IMR-90 (cell line): ENCODE measurements at regions not wholly inside any gene's neighbourhood (a gene's known extent, or its start where the extent isn't known, plus 50 kb on each side); places are given as distances from the start of the nearest gene placed in this dataset.

Experiments used
- ATAC-seq: fragments of 200-7000 bp; cut with Tn5 transposase; 2 replicates; pipeline ENCODE4 v1.9.1; 2020; ENCODE audit warnings: low read depth, mild to moderate bottlenecking, moderate library complexity
- BruUV-seq: library from RNA; stranded (reverse); fragments of 400-500 nt; replicated peaks from 2 replicates; lab custom pipeline; 2021; lab: Mats Ljungman, UMichigan
- CTCF ChIA-PET: fragments of 300-600 bp; formaldehyde crosslinking; extraction: SDS; loops from one replicate; lab custom pipeline; 2021; ENCODE audit warnings: antibody characterized with exemption; lab: Yijun Ruan, JAX
- POLR2A ChIA-PET: fragments of 300-600 bp; sonication (Branson Sonifier 250); formaldehyde crosslinking; loops from one replicate; lab custom pipeline; 2022; ENCODE audit warnings: antibody characterized with exemption; ENCODE audit not compliant: unreplicated experiment; lab: Charles Lee
- DNase-seq: peaks from one replicate; pipeline ENCODE4 v3.0.0; 2013
- H2AFZ ChIP-seq: replicated peaks from 2 replicates; pipeline ENCODE3; 2013; ENCODE audit warnings: low read length, mild to moderate bottlenecking; ENCODE audit not compliant: poor library complexity
- H2AK5ac ChIP-seq: 2 replicates; pipeline ENCODE4 v1.6.1; 2013; ENCODE audit warnings: low read depth, low read length, inconsistent platforms
- H2AK9ac ChIP-seq: replicated peaks from 2 replicates; pipeline ENCODE3; 2013; ENCODE audit warnings: mild to moderate bottlenecking, low read depth, low read length, moderate library complexity; ENCODE audit not compliant: poor library complexity
- H2BK120ac ChIP-seq: 2 replicates; pipeline ENCODE4 v1.6.1; 2013; ENCODE audit warnings: low read depth, low read length, inconsistent platforms
- H2BK15ac ChIP-seq: 3 replicates; pipeline ENCODE4 v1.6.1; 2013; ENCODE audit warnings: low read depth, low read length, inconsistent platforms
- H2BK20ac ChIP-seq: 2 replicates; pipeline ENCODE4 v1.6.1; 2013; ENCODE audit warnings: low read depth, mild to moderate bottlenecking, inconsistent platforms, low read length, moderate library complexity
- H2BK5ac ChIP-seq: 2 replicates; pipeline ENCODE4 v1.6.1; 2013; ENCODE audit warnings: mild to moderate bottlenecking, low read depth, low read length, inconsistent platforms; ENCODE audit not compliant: poor library complexity, severe bottlenecking
- H3K14ac ChIP-seq: replicated peaks from 2 replicates; pipeline ENCODE4 v1.6.1; 2013; ENCODE audit warnings: low read depth, low read length, inconsistent platforms
- H3K18ac ChIP-seq: 2 replicates; pipeline ENCODE4 v1.6.1; 2013; ENCODE audit warnings: low read depth, low read length, control low read depth
- H3K23ac ChIP-seq: 2 replicates; pipeline ENCODE4 v1.6.1; 2013; ENCODE audit warnings: low read depth, low read length, inconsistent platforms
- H3K27ac ChIP-seq: 2 replicates; pipeline ENCODE4 v1.5.1; 2013; ENCODE audit warnings: mild to moderate bottlenecking, control low read depth, low read length; ENCODE audit not compliant: insufficient read depth
- H3K27me3 ChIP-seq: 2 replicates; pipeline ENCODE4 v1.6.1; 2013; ENCODE audit warnings: low read length; ENCODE audit not compliant: control insufficient read depth, insufficient read depth
- H3K36me3 ChIP-seq: 2 replicates; pipeline ENCODE4 v1.6.1; 2013; ENCODE audit warnings: low read length, mixed read lengths; ENCODE audit not compliant: control insufficient read depth, insufficient read depth
- H3K4ac ChIP-seq: 2 replicates; pipeline ENCODE4 v1.6.1; 2013; ENCODE audit warnings: low read depth, low read length, inconsistent platforms
- H3K4me1 ChIP-seq: 2 replicates; pipeline ENCODE4 v1.6.1; 2013; ENCODE audit warnings: low read length, mixed read lengths; ENCODE audit not compliant: control insufficient read depth, insufficient read depth
- H3K4me2 ChIP-seq: 2 replicates; pipeline ENCODE4 v1.6.1; 2013; ENCODE audit warnings: low read depth, mild to moderate bottlenecking, control low read depth, low read length, moderate library complexity
- H3K4me3 ChIP-seq: 2 replicates; pipeline ENCODE4 v1.5.1; 2013; ENCODE audit warnings: low read depth, mild to moderate bottlenecking, control low read depth, low read length, moderate library complexity; ENCODE audit not compliant: insufficient read depth
- H3K56ac ChIP-seq: 2 replicates; pipeline ENCODE4 v1.6.1; 2013; ENCODE audit warnings: low read length, inconsistent platforms; ENCODE audit not compliant: insufficient read depth; ENCODE audit errors: extremely low read depth
- H3K79me1 ChIP-seq, 2 experiments: 2 replicates each; pipeline ENCODE4 v1.6.1; 2013; ENCODE audit warnings: low read length in 2 of 2, inconsistent platforms in 1 of 2, low read depth in 1 of 2
- H3K9ac ChIP-seq: 2 replicates; pipeline ENCODE4 v1.6.1; 2013; ENCODE audit warnings: low read depth, low read length, control low read depth
- H3K9me1 ChIP-seq: 2 replicates; pipeline ENCODE4 v1.6.1; 2013; ENCODE audit warnings: low read length, inconsistent platforms; ENCODE audit not compliant: insufficient read depth
- H3K9me3 ChIP-seq: 2 replicates; pipeline ENCODE4 v1.6.1; 2013; ENCODE audit warnings: low read length; ENCODE audit not compliant: control insufficient read depth, insufficient read depth
- H4K20me1 ChIP-seq: 2 replicates; pipeline ENCODE4 v1.6.1; 2013; ENCODE audit warnings: low read length, inconsistent platforms; ENCODE audit not compliant: insufficient read depth
- H4K5ac ChIP-seq: 2 replicates; pipeline ENCODE4 v1.6.1; 2013; ENCODE audit warnings: mild to moderate bottlenecking, low read depth, low read length, control low read depth
- H4K8ac ChIP-seq, 2 experiments: 2 replicates each; pipeline ENCODE4 v1.6.1; 2013; ENCODE audit warnings: low read depth in 2 of 2, low read length in 2 of 2, control low read depth in 1 of 2, inconsistent platforms in 1 of 2
- H4K91ac ChIP-seq: 2 replicates; pipeline ENCODE4 v1.6.1; 2013; ENCODE audit warnings: low read depth, low read length, inconsistent platforms; ENCODE audit not compliant: insufficient read depth
- BHLHE40 ChIP-seq: fragments of 150-350 bp; IDR thresholded peaks from 2 replicates; pipeline ENCODE4 v1.6.1; 2016; ENCODE audit warnings: mild to moderate bottlenecking, low read depth, low read length
- CEBPB ChIP-seq: IDR thresholded peaks from 2 replicates; pipeline ENCODE4 v1.6.1; 2012; ENCODE audit warnings: low read depth, low read length, improper control_type of control experiment
- CHD1 ChIP-seq: IDR thresholded peaks from 2 replicates; pipeline ENCODE4 v1.6.1; 2012; ENCODE audit warnings: low read depth, low read length, improper control_type of control experiment
- FOS ChIP-seq: fragments of 150-350 bp; IDR thresholded peaks from 2 replicates; pipeline ENCODE4 v1.6.1; 2016; ENCODE audit warnings: low read depth, low read length
- MAFK ChIP-seq: IDR thresholded peaks from 2 replicates; pipeline ENCODE4 v1.6.1; 2012; ENCODE audit warnings: low read depth, low read length, improper control_type of control experiment
- MAZ ChIP-seq: IDR thresholded peaks from 2 replicates; pipeline ENCODE4 v1.6.1; 2012; ENCODE audit warnings: low read depth, mild to moderate bottlenecking, low read length, improper control_type of control experiment, moderate library complexity, borderline replicate concordance
- MXI1 ChIP-seq: IDR thresholded peaks from 2 replicates; pipeline ENCODE4 v1.6.1; 2012; ENCODE audit warnings: low read depth, mild to moderate bottlenecking, low read length, moderate library complexity, borderline replicate concordance
- NFE2L2 ChIP-seq: fragments of 150-350 bp; IDR thresholded peaks from 2 replicates; pipeline ENCODE4 v1.6.1; 2016; ENCODE audit warnings: low read depth, mild to moderate bottlenecking, low read length
- POLR2A ChIP-seq: IDR thresholded peaks from 2 replicates; pipeline ENCODE4 v1.6.1; 2012; ENCODE audit warnings: mild to moderate bottlenecking, low read depth, low read length
- RAD21 ChIP-seq: IDR thresholded peaks from 2 replicates; pipeline ENCODE4 v1.6.1; 2012; ENCODE audit warnings: low read length, improper control_type of control experiment
- RCOR1 ChIP-seq: IDR thresholded peaks from 2 replicates; pipeline ENCODE4 v1.6.1; 2012; ENCODE audit warnings: mild to moderate bottlenecking, low read length, improper control_type of control experiment; ENCODE audit not compliant: insufficient replicate concordance
- RFX5 ChIP-seq: IDR thresholded peaks from 2 replicates; pipeline ENCODE4 v1.8.0; 2012; ENCODE audit warnings: low read depth, mild to moderate bottlenecking, low read length, moderate library complexity
- SMC3 ChIP-seq: fragments of 150-350 bp; IDR thresholded peaks from 2 replicates; pipeline ENCODE4 v1.6.1; 2016; ENCODE audit warnings: low read depth, mild to moderate bottlenecking, antibody characterized with exemption, low read length, moderate library complexity
- WGBS, 2 experiments: methylation state at CpG; one replicate each; pipeline versions ENCODE4 v1.1.5 to v1.1.7; 2013; ENCODE audit warnings: missing lambda C conversion rate in 2 of 2; ENCODE audit not compliant: insufficient read length in 1 of 2; ENCODE audit errors: extremely low coverage in 2 of 2; 5-methylcytosine and 5-hydroxymethylcytosine counted together
- dilution Hi-C: fragments of 300-500 bp; cut with HindIII; formaldehyde crosslinking; loops from one replicate; pipeline ENCODE4 v1.14.3; 2018; ENCODE audit warnings: low sequenced_read_pairs; ENCODE audit not compliant: unreplicated experiment
- in situ Hi-C: fragments of 300-500 bp; cut with MboI; formaldehyde crosslinking; loops from 3 replicates; pipeline ENCODE4 v1.14.3; 2019; ENCODE audit warnings: low sequenced_read_pairs, inconsistent platforms, mixed read lengths
- intact Hi-C: fragments of 100-400 bp; cut with micrococcal nuclease; formaldehyde crosslinking; loops from 2 replicates; pipeline ENCODE4 v1.10.0; 2022
- TF ChIP-seq, protein P1 (sequence below): conservative IDR thresholded peaks from 2 replicates; pipeline ENCODE4 v1.5.1; 2012; ENCODE audit warnings: mild to moderate bottlenecking, low read depth, low read length, improper control_type of control experiment
- TF ChIP-seq, protein P2 (sequence below): fragments of 150-350 bp; IDR thresholded peaks from 2 replicates; pipeline ENCODE4 v1.6.1; 2016; ENCODE audit warnings: low read depth, mild to moderate bottlenecking, low read length, moderate library complexity, borderline replicate concordance
- TF ChIP-seq, protein P3 (sequence below): fragments of 150-350 bp; IDR thresholded peaks from 2 replicates; pipeline ENCODE4 v1.6.1; 2017; ENCODE audit warnings: mild to moderate bottlenecking, antibody characterized with exemption, low read length, low read depth

DNA sequence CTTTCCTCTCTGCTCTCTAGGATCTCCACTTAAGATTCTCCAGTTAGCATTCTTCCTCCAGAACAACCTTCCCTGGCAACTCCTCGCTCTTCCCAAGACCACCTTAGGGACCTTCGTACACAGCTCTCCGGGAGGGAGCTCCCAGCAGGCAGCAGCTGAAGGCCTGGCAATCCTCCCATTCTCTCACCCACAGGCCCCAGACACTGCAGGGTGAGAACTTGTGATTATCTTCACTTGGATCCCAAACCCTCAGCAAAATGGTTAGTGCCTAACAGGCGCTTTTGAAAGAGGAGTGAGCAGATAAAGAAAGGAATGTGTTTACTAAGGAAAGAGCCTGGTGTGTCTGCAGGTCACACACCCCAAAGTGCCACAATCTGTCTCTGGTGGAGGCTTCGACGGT is 83.8 kb upstream of the SNTG2 start:
- H3K14ac ChIP-seq: no peak overlapping the region
- ChIA-PET CTCF (no interaction called here), POLR2A (no interaction called here)
- no peaks in the 10 kb centered on the region for H3K79me1 ChIP-seq
- no peaks in the 10 kb centered on the region for H3K4me1 ChIP-seq
- 39% methylated on average over 3 of the region's 6 CpGs; no CpG with 5 or more reads in 1 of the 2 experiments for WGBS, 2 experiments
- H2BK5ac ChIP-seq: no peak overlapping the region
- in situ Hi-C loops (no loop called here), dilution Hi-C loops (no loop called here), intact Hi-C loops (no loop called here)
- H2AFZ ChIP-seq: no peak overlapping the region
- no peak overlapping the region for H3K4ac ChIP-seq
- no peak for ATAC-seq
- no peak overlapping the region for H3K56ac ChIP-seq
- H2AK9ac ChIP-seq: no peak overlapping the region
- no peak overlapping the region for H3K18ac ChIP-seq
- no TSS peak for BruUV-seq
- H2BK120ac ChIP-seq: no peak overlapping the region
- TF ChIP-seq MAZ (no peak), CEBPB (no peak), NFE2L2 (no peak), RAD21 (no peak), BHLHE40 (no peak), POLR2A (no peak), FOS (no peak), MAFK (no peak), RFX5 (no peak), RCOR1 (no peak), MXI1 (no peak), SMC3 (no peak), CHD1 (no peak)
- TF ChIP-seq, protein P1, sequence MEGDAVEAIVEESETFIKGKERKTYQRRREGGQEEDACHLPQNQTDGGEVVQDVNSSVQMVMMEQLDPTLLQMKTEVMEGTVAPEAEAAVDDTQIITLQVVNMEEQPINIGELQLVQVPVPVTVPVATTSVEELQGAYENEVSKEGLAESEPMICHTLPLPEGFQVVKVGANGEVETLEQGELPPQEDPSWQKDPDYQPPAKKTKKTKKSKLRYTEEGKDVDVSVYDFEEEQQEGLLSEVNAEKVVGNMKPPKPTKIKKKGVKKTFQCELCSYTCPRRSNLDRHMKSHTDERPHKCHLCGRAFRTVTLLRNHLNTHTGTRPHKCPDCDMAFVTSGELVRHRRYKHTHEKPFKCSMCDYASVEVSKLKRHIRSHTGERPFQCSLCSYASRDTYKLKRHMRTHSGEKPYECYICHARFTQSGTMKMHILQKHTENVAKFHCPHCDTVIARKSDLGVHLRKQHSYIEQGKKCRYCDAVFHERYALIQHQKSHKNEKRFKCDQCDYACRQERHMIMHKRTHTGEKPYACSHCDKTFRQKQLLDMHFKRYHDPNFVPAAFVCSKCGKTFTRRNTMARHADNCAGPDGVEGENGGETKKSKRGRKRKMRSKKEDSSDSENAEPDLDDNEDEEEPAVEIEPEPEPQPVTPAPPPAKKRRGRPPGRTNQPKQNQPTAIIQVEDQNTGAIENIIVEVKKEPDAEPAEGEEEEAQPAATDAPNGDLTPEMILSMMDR: no peak
- TF ChIP-seq, protein P2, sequence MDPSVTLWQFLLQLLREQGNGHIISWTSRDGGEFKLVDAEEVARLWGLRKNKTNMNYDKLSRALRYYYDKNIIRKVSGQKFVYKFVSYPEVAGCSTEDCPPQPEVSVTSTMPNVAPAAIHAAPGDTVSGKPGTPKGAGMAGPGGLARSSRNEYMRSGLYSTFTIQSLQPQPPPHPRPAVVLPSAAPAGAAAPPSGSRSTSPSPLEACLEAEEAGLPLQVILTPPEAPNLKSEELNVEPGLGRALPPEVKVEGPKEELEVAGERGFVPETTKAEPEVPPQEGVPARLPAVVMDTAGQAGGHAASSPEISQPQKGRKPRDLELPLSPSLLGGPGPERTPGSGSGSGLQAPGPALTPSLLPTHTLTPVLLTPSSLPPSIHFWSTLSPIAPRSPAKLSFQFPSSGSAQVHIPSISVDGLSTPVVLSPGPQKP: no peak
- TF ChIP-seq, protein P3, sequence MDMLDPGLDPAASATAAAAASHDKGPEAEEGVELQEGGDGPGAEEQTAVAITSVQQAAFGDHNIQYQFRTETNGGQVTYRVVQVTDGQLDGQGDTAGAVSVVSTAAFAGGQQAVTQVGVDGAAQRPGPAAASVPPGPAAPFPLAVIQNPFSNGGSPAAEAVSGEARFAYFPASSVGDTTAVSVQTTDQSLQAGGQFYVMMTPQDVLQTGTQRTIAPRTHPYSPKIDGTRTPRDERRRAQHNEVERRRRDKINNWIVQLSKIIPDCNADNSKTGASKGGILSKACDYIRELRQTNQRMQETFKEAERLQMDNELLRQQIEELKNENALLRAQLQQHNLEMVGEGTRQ: no peak
- H4K20me1 ChIP-seq: no peaks in the 10 kb centered on the region
- no peak overlapping the region for H3K27ac ChIP-seq
- H3K36me3 ChIP-seq: no peaks in the 10 kb centered on the region
- H3K23ac ChIP-seq: no peak overlapping the region
- peaks cover 10% of the 10 kb centered on the region for H3K9me3 ChIP-seq
- H3K9ac ChIP-seq: no peak overlapping the region
- H4K5ac ChIP-seq: no peak overlapping the region
- no peak overlapping the region for H4K91ac ChIP-seq
- H2AK5ac ChIP-seq: no peak overlapping the region
- H2BK20ac ChIP-seq: no peak overlapping the region
- no peak overlapping the region for H4K8ac ChIP-seq
- DNase-seq: no peak
- H3K27me3 ChIP-seq: no peaks in the 10 kb centered on the region
- H3K4me3 ChIP-seq: no peak overlapping the region
- no peaks in the 10 kb centered on the region for H3K9me1 ChIP-seq
- no peak overlapping the region for H3K4me2 ChIP-seq
- no peak overlapping the region for H2BK15ac ChIP-seq
